ENCODE measurements at regions not wholly inside any gene's neighbourhood (a gene's known extent, or its start where the extent isn't known, plus 50 kb on each side); places are given as distances from the start of the nearest gene placed in this dataset.

DNA sequence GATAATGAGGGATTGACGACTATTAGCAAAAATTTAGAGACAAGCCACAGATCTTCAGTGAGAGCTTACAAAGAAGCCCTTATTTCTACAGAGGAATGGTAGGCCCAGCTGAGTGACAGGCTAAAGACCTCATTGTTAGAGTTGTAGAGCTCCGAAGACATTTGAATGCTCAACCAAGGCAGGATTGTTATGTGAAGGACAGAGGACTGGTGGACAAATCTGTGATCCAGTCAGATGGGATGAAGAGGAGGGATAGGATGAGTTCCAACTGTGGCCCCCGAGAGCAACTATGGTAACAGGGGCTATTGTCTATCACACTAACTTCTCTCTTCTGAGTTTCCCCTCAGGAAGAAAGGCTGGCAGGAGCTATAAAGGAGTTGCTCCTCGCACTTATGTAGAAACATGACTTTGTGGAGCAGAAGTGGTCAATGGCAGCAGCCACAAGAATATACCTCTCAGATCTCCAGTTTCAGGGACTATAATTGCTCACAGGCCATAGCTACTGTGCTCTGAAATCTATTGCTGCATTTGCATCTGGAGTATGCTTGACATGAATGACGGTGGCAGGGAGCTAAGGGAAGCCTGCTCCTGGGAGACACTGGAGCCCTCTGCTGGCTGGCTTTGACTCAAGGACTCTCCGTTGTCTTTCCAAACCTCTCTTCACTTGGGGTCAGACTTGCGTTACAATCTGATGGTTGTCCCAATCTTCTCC is 50.3 kb upstream of the GREB1L start:
- TF ChIP-seq, protein P1, sequence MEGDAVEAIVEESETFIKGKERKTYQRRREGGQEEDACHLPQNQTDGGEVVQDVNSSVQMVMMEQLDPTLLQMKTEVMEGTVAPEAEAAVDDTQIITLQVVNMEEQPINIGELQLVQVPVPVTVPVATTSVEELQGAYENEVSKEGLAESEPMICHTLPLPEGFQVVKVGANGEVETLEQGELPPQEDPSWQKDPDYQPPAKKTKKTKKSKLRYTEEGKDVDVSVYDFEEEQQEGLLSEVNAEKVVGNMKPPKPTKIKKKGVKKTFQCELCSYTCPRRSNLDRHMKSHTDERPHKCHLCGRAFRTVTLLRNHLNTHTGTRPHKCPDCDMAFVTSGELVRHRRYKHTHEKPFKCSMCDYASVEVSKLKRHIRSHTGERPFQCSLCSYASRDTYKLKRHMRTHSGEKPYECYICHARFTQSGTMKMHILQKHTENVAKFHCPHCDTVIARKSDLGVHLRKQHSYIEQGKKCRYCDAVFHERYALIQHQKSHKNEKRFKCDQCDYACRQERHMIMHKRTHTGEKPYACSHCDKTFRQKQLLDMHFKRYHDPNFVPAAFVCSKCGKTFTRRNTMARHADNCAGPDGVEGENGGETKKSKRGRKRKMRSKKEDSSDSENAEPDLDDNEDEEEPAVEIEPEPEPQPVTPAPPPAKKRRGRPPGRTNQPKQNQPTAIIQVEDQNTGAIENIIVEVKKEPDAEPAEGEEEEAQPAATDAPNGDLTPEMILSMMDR (IDR thresholded peaks at IDR 0.05): no peak
- TF ChIP-seq POLR2A (IDR thresholded peaks at IDR 0.05): no peak

All from lower leg skin (tissue), 3 donors.